ENCODE measurements at regions not wholly inside any gene's neighbourhood (a gene's known extent, or its start where the extent isn't known, plus 50 kb on each side); places are given as distances from the start of the nearest gene placed in this dataset.

GRCh38 chr3:4021162-4021561 is 221.9 kb downstream of the LRRN1 start:
- H3K9me3 ChIP-seq (ENCODE audit: control insufficient read depth, insufficient read depth, low read length) = no peaks in the 10 kb centered on the region
- H3K27ac ChIP-seq (ENCODE audit: low read depth, low read length) = no peak overlapping the region
- H3K27me3 ChIP-seq (ENCODE audit: control insufficient read depth, insufficient read depth, low read length) = peaks cover 6% of the 10 kb centered on the region; the same call in 1 of the 2 replicates
- H3K9ac ChIP-seq (ENCODE audit: low read depth, low read length) = no peak overlapping the region
- H3K4me1 ChIP-seq (ENCODE audit: control insufficient read depth, insufficient read depth, low read length) = 0 out of 2 replicates have a peak, but pooled peaks cover 1% of the 10 kb centered on the region
- no peak overlapping the region for H3K4me3 ChIP-seq (ENCODE audit: low read depth, low read length)
- H3K36me3 ChIP-seq (ENCODE audit: control insufficient read depth, insufficient read depth, low read length) = no peaks in the 10 kb centered on the region

GRCh38 chr3:4029135-4029534 is 229.9 kb downstream of the LRRN1 start:
- no peak overlapping the region for H3K4me3 ChIP-seq (ENCODE audit: low read depth, low read length)
- no peaks in the 10 kb centered on the region for H3K4me1 ChIP-seq (ENCODE audit: control insufficient read depth, insufficient read depth, low read length)
- H3K9ac ChIP-seq (ENCODE audit: low read depth, low read length) = no peak overlapping the region
- no peak overlapping the region for H3K27ac ChIP-seq (ENCODE audit: low read depth, low read length)
- H3K9me3 ChIP-seq (ENCODE audit: control insufficient read depth, insufficient read depth, low read length) = no peaks in the 10 kb centered on the region
- no peaks in the 10 kb centered on the region for H3K36me3 ChIP-seq (ENCODE audit: control insufficient read depth, insufficient read depth, low read length)
- peaks cover 6% of the 10 kb centered on the region; the same call in 1 of the 2 replicates for H3K27me3 ChIP-seq (ENCODE audit: control insufficient read depth, insufficient read depth, low read length)

GRCh38 chr3:4030624-4031023 is 231.4 kb downstream of the LRRN1 start:
- no peak overlapping the region for H3K4me3 ChIP-seq (ENCODE audit: low read depth, low read length)
- no peaks in the 10 kb centered on the region; the same call in 1 of the 2 replicates for H3K27me3 ChIP-seq (ENCODE audit: control insufficient read depth, insufficient read depth, low read length)
- H3K4me1 ChIP-seq (ENCODE audit: control insufficient read depth, insufficient read depth, low read length) = no peaks in the 10 kb centered on the region
- no peak overlapping the region for H3K9ac ChIP-seq (ENCODE audit: low read depth, low read length)
- H3K36me3 ChIP-seq (ENCODE audit: control insufficient read depth, insufficient read depth, low read length) = no peaks in the 10 kb centered on the region
- H3K27ac ChIP-seq (ENCODE audit: low read depth, low read length) = no peak overlapping the region
- no peaks in the 10 kb centered on the region for H3K9me3 ChIP-seq (ENCODE audit: control insufficient read depth, insufficient read depth, low read length)

GRCh38 chr3:4033296-4033695 is 234.1 kb downstream of the LRRN1 start:
- Histone ChIP-seq H3K27me3 (ENCODE audit: control insufficient read depth, insufficient read depth, low read length) (no peaks in the 10 kb centered on the region; the same call in 1 of the 2 replicates), H3K4me3 (ENCODE audit: low read depth, low read length) (no peak overlapping the region), H3K4me1 (ENCODE audit: control insufficient read depth, insufficient read depth, low read length) (no peaks in the 10 kb centered on the region), H3K27ac (ENCODE audit: low read depth, low read length) (no peak overlapping the region), H3K36me3 (ENCODE audit: control insufficient read depth, insufficient read depth, low read length) (no peaks in the 10 kb centered on the region), H3K9me3 (ENCODE audit: control insufficient read depth, insufficient read depth, low read length) (no peaks in the 10 kb centered on the region), H3K9ac (ENCODE audit: low read depth, low read length) (no peak overlapping the region)

- no peak overlapping the region for H3K4me3 ChIP-seq (ENCODE audit: low read depth, low read length)
- no peaks in the 10 kb centered on the region for H3K27me3 ChIP-seq (ENCODE audit: control insufficient read depth, insufficient read depth, low read length)
- no peaks in the 10 kb centered on the region for H3K9me3 ChIP-seq (ENCODE audit: control insufficient read depth, insufficient read depth, low read length)
- no peaks in the 10 kb centered on the region for H3K36me3 ChIP-seq (ENCODE audit: control insufficient read depth, insufficient read depth, low read length)
- no peak overlapping the region for H3K27ac ChIP-seq (ENCODE audit: low read depth, low read length)
- no peaks in the 10 kb centered on the region for H3K4me1 ChIP-seq (ENCODE audit: control insufficient read depth, insufficient read depth, low read length)
- no peak overlapping the region for H3K9ac ChIP-seq (ENCODE audit: low read depth, low read length)
Measured at GRCh38 chr3:4036046-4036445, 236.8 kb downstream of the LRRN1 start.

- H3K9me3 ChIP-seq (ENCODE audit: control insufficient read depth, insufficient read depth, low read length) = no peaks in the 10 kb centered on the region
- H3K4me1 ChIP-seq (ENCODE audit: control insufficient read depth, insufficient read depth, low read length) = no peaks in the 10 kb centered on the region
- H3K27me3 ChIP-seq (ENCODE audit: control insufficient read depth, insufficient read depth, low read length) = no peaks in the 10 kb centered on the region
- no peak overlapping the region for H3K9ac ChIP-seq (ENCODE audit: low read depth, low read length)
- no peak overlapping the region for H3K27ac ChIP-seq (ENCODE audit: low read depth, low read length)
- H3K4me3 ChIP-seq (ENCODE audit: low read depth, low read length) = no peak overlapping the region
- H3K36me3 ChIP-seq (ENCODE audit: control insufficient read depth, insufficient read depth, low read length) = no peaks in the 10 kb centered on the region
Measured at GRCh38 chr3:4038351-4038750, 239.1 kb downstream of the LRRN1 start.

GRCh38 chr3:4042070-4042469 is 242.8 kb downstream of the LRRN1 start:
- Histone ChIP-seq H3K27me3 (ENCODE audit: control insufficient read depth, insufficient read depth, low read length) (no peaks in the 10 kb centered on the region), H3K27ac (ENCODE audit: low read depth, low read length) (no peak overlapping the region), H3K4me1 (ENCODE audit: control insufficient read depth, insufficient read depth, low read length) (no peaks in the 10 kb centered on the region), H3K9ac (ENCODE audit: low read depth, low read length) (no peak overlapping the region), H3K9me3 (ENCODE audit: control insufficient read depth, insufficient read depth, low read length) (no peaks in the 10 kb centered on the region), H3K36me3 (ENCODE audit: control insufficient read depth, insufficient read depth, low read length) (no peaks in the 10 kb centered on the region), H3K4me3 (ENCODE audit: low read depth, low read length) (no peak overlapping the region)

GRCh38 chr3:4042869-4043268 is 243.6 kb downstream of the LRRN1 start:
- no peaks in the 10 kb centered on the region for H3K27me3 ChIP-seq (ENCODE audit: control insufficient read depth, insufficient read depth, low read length)
- no peaks in the 10 kb centered on the region for H3K36me3 ChIP-seq (ENCODE audit: control insufficient read depth, insufficient read depth, low read length)
- H3K4me1 ChIP-seq (ENCODE audit: control insufficient read depth, insufficient read depth, low read length) = no peaks in the 10 kb centered on the region
- H3K9me3 ChIP-seq (ENCODE audit: control insufficient read depth, insufficient read depth, low read length) = no peaks in the 10 kb centered on the region
- H3K4me3 ChIP-seq (ENCODE audit: low read depth, low read length) = no peak overlapping the region
- H3K9ac ChIP-seq (ENCODE audit: low read depth, low read length) = no peak overlapping the region
- H3K27ac ChIP-seq (ENCODE audit: low read depth, low read length) = no peak overlapping the region

- Histone ChIP-seq H3K9me3 (ENCODE audit: control insufficient read depth, insufficient read depth, low read length) (no peaks in the 10 kb centered on the region), H3K27ac (ENCODE audit: low read depth, low read length) (no peak overlapping the region), H3K27me3 (ENCODE audit: control insufficient read depth, insufficient read depth, low read length) (no peaks in the 10 kb centered on the region), H3K9ac (ENCODE audit: low read depth, low read length) (no peak overlapping the region), H3K36me3 (ENCODE audit: control insufficient read depth, insufficient read depth, low read length) (no peaks in the 10 kb centered on the region), H3K4me3 (ENCODE audit: low read depth, low read length) (no peak overlapping the region), H3K4me1 (ENCODE audit: control insufficient read depth, insufficient read depth, low read length) (no peaks in the 10 kb centered on the region)
Measured at GRCh38 chr3:4043867-4044575, 244.8 kb downstream of the LRRN1 start.

- no peaks in the 10 kb centered on the region for H3K4me1 ChIP-seq (ENCODE audit: control insufficient read depth, insufficient read depth, low read length)
- no peak overlapping the region for H3K27ac ChIP-seq (ENCODE audit: low read depth, low read length)
- no peaks in the 10 kb centered on the region for H3K27me3 ChIP-seq (ENCODE audit: control insufficient read depth, insufficient read depth, low read length)
- no peak overlapping the region for H3K4me3 ChIP-seq (ENCODE audit: low read depth, low read length)
- H3K9ac ChIP-seq (ENCODE audit: low read depth, low read length) = no peak overlapping the region
- no peaks in the 10 kb centered on the region for H3K9me3 ChIP-seq (ENCODE audit: control insufficient read depth, insufficient read depth, low read length)
- no peaks in the 10 kb centered on the region for H3K36me3 ChIP-seq (ENCODE audit: control insufficient read depth, insufficient read depth, low read length)
Measured at GRCh38 chr3:4044619-4045018, 245.4 kb downstream of the LRRN1 start.

GRCh38 chr3:4045756-4046155 is 246.5 kb downstream of the LRRN1 start:
- no peaks in the 10 kb centered on the region for H3K27me3 ChIP-seq (ENCODE audit: control insufficient read depth, insufficient read depth, low read length)
- H3K4me3 ChIP-seq (ENCODE audit: low read depth, low read length) = no peak overlapping the region
- H3K27ac ChIP-seq (ENCODE audit: low read depth, low read length) = no peak overlapping the region
- no peaks in the 10 kb centered on the region for H3K9me3 ChIP-seq (ENCODE audit: control insufficient read depth, insufficient read depth, low read length)
- H3K9ac ChIP-seq (ENCODE audit: low read depth, low read length) = no peak overlapping the region
- H3K36me3 ChIP-seq (ENCODE audit: control insufficient read depth, insufficient read depth, low read length) = no peaks in the 10 kb centered on the region
- no peaks in the 10 kb centered on the region for H3K4me1 ChIP-seq (ENCODE audit: control insufficient read depth, insufficient read depth, low read length)
